ENCODE measurements at regions not wholly inside any gene's neighbourhood (a gene's known extent, or its start where the extent isn't known, plus 50 kb on each side); places are given as distances from the start of the nearest gene placed in this dataset.
"Not testable (repeated sequence)": the region's sequence is repeated elsewhere in the genome, so short reads cannot be mapped to it uniquely, and the experiment has no call there.

- DNase-seq (ENCODE audit: low read depth): no peak
These were observed 280.0 kb upstream of the CRY1 start for GRCh38 chr12:107373238-107373809.

DNA sequence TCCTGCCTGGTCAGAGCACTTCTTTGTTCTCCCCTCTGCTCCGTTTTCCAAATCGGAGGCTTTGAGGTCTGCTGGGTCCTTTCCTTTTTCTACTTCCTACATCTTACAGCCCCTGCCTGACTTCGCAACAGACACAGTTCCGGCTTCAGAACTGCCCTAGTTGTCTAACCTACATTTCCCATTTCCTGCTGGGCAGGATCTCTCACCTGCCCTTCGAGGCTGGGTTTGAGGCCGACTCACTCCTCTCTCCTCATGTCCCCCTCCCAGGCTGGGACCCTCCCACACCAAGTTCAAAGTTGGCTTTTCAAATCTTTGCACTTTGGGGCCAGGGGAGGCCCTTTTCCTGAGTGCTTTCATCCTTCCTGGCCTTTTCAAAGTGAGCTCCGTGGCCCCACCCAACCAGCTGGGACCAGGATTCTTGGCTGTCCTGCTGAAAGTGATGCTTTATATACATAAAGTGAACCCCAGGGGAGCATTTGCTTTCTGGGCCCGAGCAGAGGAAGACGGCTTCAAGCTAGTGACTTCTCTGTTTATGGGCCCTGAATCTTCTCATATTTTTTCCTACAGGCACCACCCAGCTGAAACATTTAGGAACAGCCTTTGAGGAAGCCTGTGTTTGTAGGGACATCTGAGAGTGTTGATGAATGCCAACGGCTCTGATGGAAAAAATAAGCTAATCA, 281.0 kb upstream of the CRY1 start:
- DNase-seq (ENCODE audit: low read depth): no peak

DNA sequence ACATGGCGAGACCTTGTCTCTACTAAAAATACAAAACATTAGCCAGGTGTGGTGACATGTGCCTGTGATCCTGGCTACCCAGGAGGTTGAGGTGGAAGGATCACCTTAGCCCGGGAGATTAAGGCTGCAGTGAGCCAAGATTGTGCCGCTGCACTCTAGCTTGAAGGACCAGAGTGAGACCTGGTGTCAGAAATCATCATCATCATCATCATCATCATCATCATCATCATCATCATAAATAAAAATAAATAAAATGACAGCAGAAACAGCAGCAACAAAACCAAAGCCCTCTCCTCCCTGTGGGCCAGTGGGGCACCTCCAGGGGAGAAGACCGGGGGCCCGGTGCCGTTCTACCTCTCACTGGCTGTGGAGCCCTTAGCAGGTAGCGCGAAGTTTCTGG, 281.9 kb upstream of the CRY1 start:
- DNase-seq (ENCODE audit: low read depth): no peak

- DNase-seq (ENCODE audit: low read depth): no peak
These were observed 284.4 kb upstream of the CRY1 start for GRCh38 chr12:107377596-107378385.

DNA sequence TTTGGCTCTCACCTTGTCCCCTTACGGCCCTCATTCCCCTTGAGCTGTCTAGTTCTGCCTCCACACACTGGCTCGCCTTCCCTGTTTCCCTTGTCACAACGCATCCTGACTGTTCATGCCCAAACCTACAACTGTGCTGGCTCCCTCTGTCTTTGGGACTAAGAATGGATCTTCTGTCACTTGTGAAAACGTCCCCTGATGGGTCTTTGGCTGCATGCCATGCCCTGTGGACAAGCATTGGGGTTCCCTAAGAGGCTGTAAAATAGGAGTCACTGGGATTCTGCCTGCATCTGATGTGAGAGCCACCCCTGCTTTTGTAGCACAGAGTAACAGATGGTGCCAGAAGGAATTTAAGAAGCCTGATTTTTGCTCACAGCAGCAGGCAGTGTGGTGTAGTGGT, 285.3 kb upstream of the CRY1 start:
- no peak for DNase-seq (ENCODE audit: low read depth)

GRCh38 chr12:107379142-107379851, 285.9 kb upstream of the CRY1 start:
- DNase-seq (ENCODE audit: low read depth): not testable (repeated sequence)

DNA sequence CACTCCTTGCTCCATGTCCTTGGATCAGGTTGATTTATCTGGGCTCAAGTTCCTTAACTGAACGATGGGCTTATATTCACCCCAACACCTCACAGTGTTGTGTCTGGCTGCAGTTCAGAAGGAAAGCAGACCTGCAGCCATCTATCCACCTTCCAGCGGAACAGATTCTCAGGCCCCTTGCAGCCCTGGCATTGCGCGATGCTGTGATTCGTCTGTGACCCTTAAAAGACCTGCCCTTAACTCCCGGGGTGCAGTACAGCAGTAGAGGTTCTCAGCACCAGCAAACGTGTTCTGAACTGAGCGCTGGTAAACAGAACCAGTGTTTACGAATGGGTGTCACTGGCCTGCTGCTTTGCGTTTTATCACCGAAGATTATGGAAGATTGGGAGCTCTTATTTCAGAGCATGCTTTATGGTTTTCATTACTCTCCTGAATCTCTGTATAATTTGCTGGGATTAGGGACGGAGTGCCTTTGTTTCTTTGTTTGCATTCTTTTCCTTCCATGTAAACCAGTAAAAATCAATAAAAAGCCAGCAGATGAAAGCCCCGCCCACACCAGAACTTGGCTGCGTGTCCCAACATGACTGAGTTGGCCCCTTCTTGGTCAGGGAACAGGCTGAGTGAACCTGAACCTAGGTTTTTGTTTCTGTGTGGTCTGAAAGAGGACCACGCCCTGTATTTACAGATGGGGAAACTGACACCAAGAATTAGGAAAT, 286.7 kb upstream of the CRY1 start:
- DNase-seq (ENCODE audit: low read depth): no peak

DNA sequence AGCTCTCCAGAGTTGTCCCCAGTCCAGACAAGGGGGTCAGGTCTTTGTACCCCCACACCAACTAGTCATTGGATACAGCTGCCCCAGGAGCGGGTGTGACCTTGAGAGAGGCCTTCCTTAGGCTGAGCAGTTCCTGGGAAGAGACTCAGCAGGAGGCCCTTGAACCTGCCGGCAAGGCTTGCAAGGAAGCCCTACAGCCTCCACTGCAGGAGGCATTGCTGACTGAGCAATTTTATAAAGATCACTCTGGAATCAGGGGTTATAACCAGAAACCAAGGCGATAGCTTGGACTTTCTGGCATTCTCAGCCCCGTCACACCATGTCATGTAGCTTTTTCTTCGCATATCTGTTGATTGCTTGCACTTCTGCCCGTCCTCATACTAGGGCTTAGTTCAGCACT, 291.3 kb upstream of the CRY1 start:
- no peak for DNase-seq (ENCODE audit: low read depth)

GRCh38 chr12:107385509-107385908, 292.2 kb upstream of the CRY1 start:
- DNase-seq (ENCODE audit: low read depth): no peak

DNA sequence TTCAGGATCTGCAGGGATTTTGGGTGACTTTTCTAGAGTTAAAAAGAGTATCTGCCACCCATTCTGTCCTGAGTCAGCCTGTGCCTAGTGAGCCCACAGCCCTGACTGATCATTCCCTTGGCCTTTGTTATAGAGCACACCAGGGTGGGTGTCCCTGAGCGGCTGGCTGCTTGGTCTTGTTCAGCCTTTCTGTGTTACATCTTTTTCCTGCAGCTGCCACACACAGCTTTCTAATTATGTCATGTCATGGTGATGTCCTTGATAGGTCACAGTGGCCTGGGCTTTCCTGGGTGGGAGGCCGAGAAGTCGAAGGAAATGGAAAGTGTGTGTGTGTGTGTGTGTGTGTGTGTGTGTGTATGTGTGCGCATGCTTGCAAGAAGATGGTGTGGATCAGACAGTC, 293.2 kb upstream of the CRY1 start:
- no peak for DNase-seq (ENCODE audit: low read depth)

GRCh38 chr12:107388263-107388662, 294.9 kb upstream of the CRY1 start:
- no peak for DNase-seq (ENCODE audit: low read depth)

DNA sequence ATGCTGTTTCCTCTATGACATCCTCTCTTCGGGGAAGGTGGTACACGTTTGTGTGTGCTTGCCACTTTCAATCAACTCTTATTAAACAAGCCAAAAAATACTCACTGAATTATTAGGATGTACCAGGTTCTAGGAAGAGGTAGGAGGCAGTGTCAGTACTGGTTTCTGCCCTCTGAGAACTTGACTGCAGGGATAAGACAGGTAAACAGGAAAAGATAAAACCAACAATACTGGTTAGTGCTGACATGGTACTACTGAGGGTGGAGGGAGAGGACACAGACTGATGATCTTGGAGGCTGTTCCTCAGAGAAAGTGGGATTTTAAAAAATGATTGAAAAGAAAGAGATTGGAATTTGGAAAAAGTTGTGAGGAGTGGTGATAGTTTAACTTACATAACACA, 295.2 kb upstream of the PWP1 start:
- DNase-seq (ENCODE audit: low read depth): no peak

- no peak for DNase-seq (ENCODE audit: low read depth)
These were observed 292.4 kb upstream of the PWP1 start for GRCh38 chr12:107393043-107393717.

DNA sequence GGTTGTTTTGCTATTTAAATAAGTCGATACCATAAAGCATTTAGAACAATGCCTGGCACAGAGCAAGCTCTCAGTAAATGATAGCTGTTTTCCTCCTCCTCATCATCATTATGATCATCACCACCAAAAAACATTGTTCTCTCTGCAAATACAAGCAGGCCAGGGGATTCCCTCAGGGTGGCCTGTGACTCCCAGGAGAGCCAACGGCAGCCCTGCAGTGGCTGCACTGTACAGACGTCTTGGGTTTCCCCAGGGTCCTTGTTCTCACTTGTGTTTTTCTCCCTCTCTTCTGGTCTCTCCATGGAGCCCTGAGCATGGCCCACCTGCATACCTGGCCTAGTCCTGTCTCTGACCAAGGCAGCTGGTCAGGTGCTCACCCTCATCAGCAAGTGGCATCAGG, 290.9 kb upstream of the PWP1 start:
- DNase-seq (ENCODE audit: low read depth): no peak

- DNase-seq (ENCODE audit: low read depth): no peak
These were observed 289.8 kb upstream of the PWP1 start for GRCh38 chr12:107395817-107396216.

- DNase-seq (ENCODE audit: low read depth): no peak
These were observed 288.6 kb upstream of the PWP1 start for GRCh38 chr12:107396991-107397390.

GRCh38 chr12:107397890-107398500, 287.6 kb upstream of the PWP1 start:
- DNase-seq (ENCODE audit: low read depth): no peak

GRCh38 chr12:107399046-107399445, 286.6 kb upstream of the PWP1 start:
- DNase-seq (ENCODE audit: low read depth): no peak

- no peak for DNase-seq (ENCODE audit: low read depth)
These were observed 284.7 kb upstream of the PWP1 start for GRCh38 chr12:107400686-107401447.

Data from stimulated activated CD8-positive, alpha-beta memory T cell treated with anti-CD3 and anti-CD28 coated beads, Interleukin-15, amount 100 ng/mL, for 24 hours (primary cell).